ENCODE measurements at regions not wholly inside any gene's neighbourhood (a gene's known extent, or its start where the extent isn't known, plus 50 kb on each side); places are given as distances from the start of the nearest gene placed in this dataset.

DNA sequence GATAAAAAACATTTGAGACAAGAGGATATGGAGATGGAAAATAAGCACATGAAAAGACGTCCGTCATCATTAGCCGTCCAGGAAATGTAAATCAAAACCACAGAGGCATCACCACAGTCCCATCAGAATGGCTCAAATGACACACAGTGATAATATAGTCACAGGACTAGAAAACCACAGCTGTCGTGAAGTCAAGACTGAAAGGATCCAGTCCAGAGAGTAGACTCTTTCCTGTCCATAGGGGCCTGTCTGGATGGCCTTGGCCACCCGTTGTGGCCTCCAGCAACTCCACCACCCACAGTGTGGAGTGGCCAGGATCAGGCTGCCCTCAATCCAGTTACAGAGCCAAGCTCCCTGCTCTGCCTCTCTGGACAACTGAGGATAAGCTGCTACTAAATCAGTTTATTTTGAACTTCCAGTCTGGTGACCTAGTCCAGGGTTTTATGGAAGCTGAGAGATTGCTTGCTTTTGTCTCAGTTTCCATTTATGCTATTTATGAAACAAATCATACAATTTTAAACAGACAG, 60.4 kb downstream of the RHOB start (continued):
- TF ChIP-seq, protein P1, sequence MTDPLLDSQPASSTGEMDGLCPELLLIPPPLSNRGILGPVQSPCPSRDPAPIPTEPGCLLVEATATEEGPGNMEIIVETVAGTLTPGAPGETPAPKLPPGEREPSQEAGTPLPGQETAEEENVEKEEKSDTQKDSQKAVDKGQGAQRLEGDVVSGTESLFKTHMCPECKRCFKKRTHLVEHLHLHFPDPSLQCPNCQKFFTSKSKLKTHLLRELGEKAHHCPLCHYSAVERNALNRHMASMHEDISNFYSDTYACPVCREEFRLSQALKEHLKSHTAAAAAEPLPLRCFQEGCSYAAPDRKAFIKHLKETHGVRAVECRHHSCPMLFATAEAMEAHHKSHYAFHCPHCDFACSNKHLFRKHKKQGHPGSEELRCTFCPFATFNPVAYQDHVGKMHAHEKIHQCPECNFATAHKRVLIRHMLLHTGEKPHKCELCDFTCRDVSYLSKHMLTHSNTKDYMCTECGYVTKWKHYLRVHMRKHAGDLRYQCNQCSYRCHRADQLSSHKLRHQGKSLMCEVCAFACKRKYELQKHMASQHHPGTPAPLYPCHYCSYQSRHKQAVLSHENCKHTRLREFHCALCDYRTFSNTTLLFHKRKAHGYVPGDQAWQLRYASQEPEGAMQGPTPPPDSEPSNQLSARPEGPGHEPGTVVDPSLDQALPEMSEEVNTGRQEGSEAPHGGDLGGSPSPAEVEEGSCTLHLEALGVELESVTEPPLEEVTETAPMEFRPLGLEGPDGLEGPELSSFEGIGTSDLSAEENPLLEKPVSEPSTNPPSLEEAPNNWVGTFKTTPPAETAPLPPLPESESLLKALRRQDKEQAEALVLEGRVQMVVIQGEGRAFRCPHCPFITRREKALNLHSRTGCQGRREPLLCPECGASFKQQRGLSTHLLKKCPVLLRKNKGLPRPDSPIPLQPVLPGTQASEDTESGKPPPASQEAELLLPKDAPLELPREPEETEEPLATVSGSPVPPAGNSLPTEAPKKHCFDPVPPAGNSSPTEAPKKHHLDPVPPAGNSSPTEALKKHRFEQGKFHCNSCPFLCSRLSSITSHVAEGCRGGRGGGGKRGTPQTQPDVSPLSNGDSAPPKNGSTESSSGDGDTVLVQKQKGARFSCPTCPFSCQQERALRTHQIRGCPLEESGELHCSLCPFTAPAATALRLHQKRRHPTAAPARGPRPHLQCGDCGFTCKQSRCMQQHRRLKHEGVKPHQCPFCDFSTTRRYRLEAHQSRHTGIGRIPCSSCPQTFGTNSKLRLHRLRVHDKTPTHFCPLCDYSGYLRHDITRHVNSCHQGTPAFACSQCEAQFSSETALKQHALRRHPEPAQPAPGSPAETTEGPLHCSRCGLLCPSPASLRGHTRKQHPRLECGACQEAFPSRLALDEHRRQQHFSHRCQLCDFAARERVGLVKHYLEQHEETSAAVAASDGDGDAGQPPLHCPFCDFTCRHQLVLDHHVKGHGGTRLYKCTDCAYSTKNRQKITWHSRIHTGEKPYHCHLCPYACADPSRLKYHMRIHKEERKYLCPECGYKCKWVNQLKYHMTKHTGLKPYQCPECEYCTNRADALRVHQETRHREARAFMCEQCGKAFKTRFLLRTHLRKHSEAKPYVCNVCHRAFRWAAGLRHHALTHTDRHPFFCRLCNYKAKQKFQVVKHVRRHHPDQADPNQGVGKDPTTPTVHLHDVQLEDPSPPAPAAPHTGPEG (CRISPR knock-in tag; IDR thresholded peaks at IDR 0.05) = no peak
- TF ChIP-seq ZNF644 (CRISPR knock-in tag; IDR thresholded peaks at IDR 0.05; ENCODE audit: low read depth) = 0 out of 2 replicates have a peak, but pooled peaks have one; percentile 10
- no peak for TF ChIP-seq EZH2 (conservative IDR thresholded peaks at IDR 0.05; ENCODE audit: low read depth, low read length)
- no peak for TF ChIP-seq THAP11 (CRISPR knock-in tag; IDR thresholded peaks at IDR 0.05)
- TF ChIP-seq SRSF9 (IDR thresholded peaks at IDR 0.05; ENCODE audit: borderline replicate concordance, insufficient read depth, low read depth, low read length, poor library complexity, severe bottlenecking) = no peak
- TF ChIP-seq GATAD2A (CRISPR knock-in tag; IDR thresholded peaks at IDR 0.05) = 0 out of 2 replicates have a peak, but pooled peaks have one; percentile 12
- TF ChIP-seq SMARCE1 (IDR thresholded peaks at IDR 0.05; ENCODE audit: borderline replicate concordance) = no peak
- TF ChIP-seq CREB1 (IDR thresholded peaks at IDR 0.05) = no peak
- no peak for TF ChIP-seq CREB1 (CRISPR knock-in tag; IDR thresholded peaks at IDR 0.05)
- TF ChIP-seq SP4 (CRISPR knock-in tag; IDR thresholded peaks at IDR 0.05) = no peak

All from HepG2 (cell line).